ENCODE measurements at regions not wholly inside any gene's neighbourhood (a gene's known extent, or its start where the extent isn't known, plus 50 kb on each side); places are given as distances from the start of the nearest gene placed in this dataset.
"Not testable (repeated sequence)": the region's sequence is repeated elsewhere in the genome, so short reads cannot be mapped to it uniquely, and the experiment has no call there.

DNA sequence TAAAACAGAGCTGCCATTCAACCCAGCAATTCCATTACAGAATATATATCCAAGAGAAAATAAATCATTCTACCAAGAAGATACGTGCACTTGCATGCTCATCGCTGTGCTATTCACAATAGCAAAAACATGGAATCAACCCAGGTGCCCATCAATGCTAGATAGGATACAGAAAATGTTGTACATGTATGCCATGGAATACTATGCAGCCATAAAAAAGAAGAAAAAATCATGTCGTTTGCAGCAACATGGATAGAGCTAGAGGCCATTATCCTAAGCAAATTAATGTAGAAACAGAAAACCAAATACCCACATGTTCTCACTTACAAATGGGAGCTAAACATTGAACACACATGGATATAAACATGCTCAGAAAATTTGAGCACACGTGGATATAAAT is 633.1 kb upstream of the CITED2 start:
- no peak for ATAC-seq
- Histone ChIP-seq H3K4me3 (no peak overlapping the region), H3K4me1 (no peaks in the 10 kb centered on the region), H3K36me3 (no peaks in the 10 kb centered on the region), H3K27ac (no peak overlapping the region), H3K9me3 (no peaks in the 10 kb centered on the region), H3K27me3 (no peaks in the 10 kb centered on the region)
- TF ChIP-seq, protein P1, sequence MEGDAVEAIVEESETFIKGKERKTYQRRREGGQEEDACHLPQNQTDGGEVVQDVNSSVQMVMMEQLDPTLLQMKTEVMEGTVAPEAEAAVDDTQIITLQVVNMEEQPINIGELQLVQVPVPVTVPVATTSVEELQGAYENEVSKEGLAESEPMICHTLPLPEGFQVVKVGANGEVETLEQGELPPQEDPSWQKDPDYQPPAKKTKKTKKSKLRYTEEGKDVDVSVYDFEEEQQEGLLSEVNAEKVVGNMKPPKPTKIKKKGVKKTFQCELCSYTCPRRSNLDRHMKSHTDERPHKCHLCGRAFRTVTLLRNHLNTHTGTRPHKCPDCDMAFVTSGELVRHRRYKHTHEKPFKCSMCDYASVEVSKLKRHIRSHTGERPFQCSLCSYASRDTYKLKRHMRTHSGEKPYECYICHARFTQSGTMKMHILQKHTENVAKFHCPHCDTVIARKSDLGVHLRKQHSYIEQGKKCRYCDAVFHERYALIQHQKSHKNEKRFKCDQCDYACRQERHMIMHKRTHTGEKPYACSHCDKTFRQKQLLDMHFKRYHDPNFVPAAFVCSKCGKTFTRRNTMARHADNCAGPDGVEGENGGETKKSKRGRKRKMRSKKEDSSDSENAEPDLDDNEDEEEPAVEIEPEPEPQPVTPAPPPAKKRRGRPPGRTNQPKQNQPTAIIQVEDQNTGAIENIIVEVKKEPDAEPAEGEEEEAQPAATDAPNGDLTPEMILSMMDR (IDR thresholded peaks at IDR 0.05): no peak
- no peak for TF ChIP-seq POLR2A (IDR thresholded peaks at IDR 0.05)
- no peak for TF ChIP-seq POLR2AphosphoS5 (IDR thresholded peaks at IDR 0.05)
- no peak for TF ChIP-seq EP300 (IDR thresholded peaks at IDR 0.05)
- 88 to 90% methylated on average over 3 to 4 of the region's 4 CpGs for WGBS, 2 donors (ENCODE audit: low coverage in 1 of 2)

DNA sequence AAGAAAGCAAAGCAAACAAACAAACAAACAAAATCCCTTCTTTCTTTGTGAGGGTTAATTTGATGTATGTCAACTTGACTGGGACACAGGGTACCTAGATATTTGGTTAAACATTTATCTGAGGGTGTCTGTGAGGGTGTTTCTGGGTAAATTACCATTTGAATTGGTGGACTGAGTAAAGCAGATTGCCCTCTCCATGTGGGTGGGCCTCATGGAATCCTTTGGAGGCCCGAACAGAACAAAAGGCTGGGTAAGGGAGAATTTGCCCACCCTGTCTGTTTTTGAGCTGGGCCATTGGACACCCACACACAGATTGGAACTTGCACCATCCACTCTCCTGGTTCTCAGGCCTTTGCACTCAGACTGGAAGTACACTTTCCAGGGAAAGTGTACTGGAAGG is 628.8 kb upstream of the CITED2 start:
- WGBS, 2 donors (ENCODE audit: low coverage in 1 of 2): 63% methylated on average over 1 of the region's 1 CpG; no CpG with 5 or more reads in 1 of the 2 donors
- H3K27me3 ChIP-seq: no peaks in the 10 kb centered on the region
- no peak overlapping the region for H3K4me3 ChIP-seq
- H3K36me3 ChIP-seq: no peaks in the 10 kb centered on the region
- TF ChIP-seq, protein P1 (IDR thresholded peaks at IDR 0.05): no peak
- TF ChIP-seq POLR2AphosphoS5 (IDR thresholded peaks at IDR 0.05) (no peak), EP300 (IDR thresholded peaks at IDR 0.05) (no peak)
- H3K27ac ChIP-seq: no peak overlapping the region
- no peaks in the 10 kb centered on the region for H3K4me1 ChIP-seq
- H3K9me3 ChIP-seq: no peaks in the 10 kb centered on the region
- no peak for ATAC-seq

DNA sequence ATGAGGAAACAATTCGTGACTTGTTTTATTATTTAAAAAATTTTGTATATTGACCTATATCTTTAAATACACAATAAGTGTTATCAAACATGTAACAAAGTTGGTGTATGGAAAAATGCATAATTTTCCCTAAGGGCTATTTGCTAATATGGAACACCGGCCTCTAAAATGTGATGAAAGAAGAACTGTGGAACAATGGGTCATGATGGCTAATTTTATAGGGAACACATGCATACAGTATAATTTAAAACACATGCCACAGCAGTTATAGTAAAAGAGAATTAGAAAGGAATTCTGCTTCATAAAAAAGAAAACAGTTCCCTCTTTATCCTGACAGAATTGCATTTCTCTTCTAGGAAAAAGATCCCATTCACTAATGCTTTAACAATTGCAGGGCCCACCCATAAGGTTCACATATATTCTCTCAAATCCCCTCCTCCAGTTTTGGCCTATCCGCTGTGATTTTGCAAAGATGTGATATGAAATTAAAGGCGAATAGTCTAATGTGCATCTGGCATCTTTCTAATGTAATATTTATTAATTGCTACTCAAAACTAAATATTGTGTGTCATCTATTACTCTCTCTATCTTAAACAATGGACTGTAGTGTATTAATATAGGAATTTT is 628.1 kb upstream of the CITED2 start:
- Histone ChIP-seq H3K4me3 (no peak overlapping the region), H3K36me3 (no peaks in the 10 kb centered on the region), H3K4me1 (no peaks in the 10 kb centered on the region), H3K27ac (no peak overlapping the region), H3K9me3 (no peaks in the 10 kb centered on the region), H3K27me3 (no peaks in the 10 kb centered on the region)
- WGBS, 2 donors (ENCODE audit: low coverage in 1 of 2): 70% methylated on average over 4 of the region's 4 CpGs
- TF ChIP-seq EP300 (IDR thresholded peaks at IDR 0.05): no peak
- TF ChIP-seq, protein P1 (IDR thresholded peaks at IDR 0.05): no peak
- TF ChIP-seq POLR2A (IDR thresholded peaks at IDR 0.05): no peak
- TF ChIP-seq POLR2AphosphoS5 (IDR thresholded peaks at IDR 0.05): no peak
- no peak for ATAC-seq

DNA sequence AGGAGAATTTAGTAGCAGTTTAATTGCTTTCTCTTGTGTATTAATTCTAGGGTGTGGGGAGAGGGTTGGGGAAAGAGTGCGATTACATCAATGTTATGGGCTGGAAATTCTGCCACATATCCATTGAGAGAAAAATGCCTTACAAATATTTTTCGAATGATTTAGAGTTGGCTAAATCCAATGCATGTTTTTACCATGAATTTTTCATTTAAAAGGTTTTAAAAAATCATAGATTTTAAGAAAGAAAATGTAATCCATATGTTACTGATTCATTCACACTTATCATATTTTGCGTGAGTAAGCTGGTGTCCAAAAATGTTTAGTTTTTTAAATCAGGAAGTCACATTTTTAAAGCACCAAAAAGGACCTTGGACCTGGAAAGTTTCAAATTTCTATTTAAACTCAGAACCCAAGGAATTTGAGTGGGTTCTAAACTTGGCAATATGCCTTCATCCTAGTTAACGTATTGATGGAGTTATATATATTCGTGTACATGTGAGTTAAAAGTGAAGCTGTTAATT is 627.4 kb upstream of the CITED2 start:
- TF ChIP-seq EP300 (IDR thresholded peaks at IDR 0.05): no peak
- TF ChIP-seq, protein P1 (IDR thresholded peaks at IDR 0.05): no peak
- 59 to 61% methylated on average over 5 of the region's 5 CpGs for WGBS, 2 donors (ENCODE audit: low coverage in 1 of 2)
- H3K36me3 ChIP-seq: no peaks in the 10 kb centered on the region
- H3K4me1 ChIP-seq: no peaks in the 10 kb centered on the region
- no peak for ATAC-seq
- no peaks in the 10 kb centered on the region for H3K9me3 ChIP-seq
- no peaks in the 10 kb centered on the region for H3K27me3 ChIP-seq
- H3K4me3 ChIP-seq: no peak overlapping the region
- H3K27ac ChIP-seq: no peak overlapping the region

DNA sequence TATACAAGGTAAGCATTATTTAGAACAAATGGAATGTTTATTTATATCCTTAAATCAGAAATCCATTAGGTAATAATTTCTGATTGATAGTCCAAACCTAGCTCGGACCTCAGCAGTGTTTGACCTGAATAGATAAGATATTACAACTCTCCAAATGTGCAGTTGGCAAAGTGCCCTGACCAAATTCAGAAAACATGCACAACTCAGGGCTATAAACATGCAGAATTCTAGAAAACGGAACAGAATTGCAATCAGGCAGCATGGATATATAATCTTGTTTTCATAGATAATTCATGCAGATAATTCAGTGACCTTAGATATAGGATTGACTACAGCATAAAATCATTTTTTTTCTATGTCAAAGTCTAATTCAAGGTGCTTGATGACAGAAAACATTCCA is 626.6 kb upstream of the CITED2 start:
- H3K27ac ChIP-seq: no peak overlapping the region
- H3K4me3 ChIP-seq: no peak overlapping the region
- WGBS, 2 donors (ENCODE audit: low coverage in 1 of 2): 45 to 67% methylated on average over 2 of the region's 2 CpGs
- no peaks in the 10 kb centered on the region for H3K36me3 ChIP-seq
- no peak for ATAC-seq
- no peaks in the 10 kb centered on the region for H3K4me1 ChIP-seq
- no peaks in the 10 kb centered on the region for H3K27me3 ChIP-seq
- TF ChIP-seq, protein P1 (IDR thresholded peaks at IDR 0.05): no peak
- TF ChIP-seq POLR2AphosphoS5 (IDR thresholded peaks at IDR 0.05): no peak
- no peak for TF ChIP-seq POLR2A (IDR thresholded peaks at IDR 0.05)
- TF ChIP-seq EP300 (IDR thresholded peaks at IDR 0.05): no peak
- H3K9me3 ChIP-seq: no peaks in the 10 kb centered on the region

DNA sequence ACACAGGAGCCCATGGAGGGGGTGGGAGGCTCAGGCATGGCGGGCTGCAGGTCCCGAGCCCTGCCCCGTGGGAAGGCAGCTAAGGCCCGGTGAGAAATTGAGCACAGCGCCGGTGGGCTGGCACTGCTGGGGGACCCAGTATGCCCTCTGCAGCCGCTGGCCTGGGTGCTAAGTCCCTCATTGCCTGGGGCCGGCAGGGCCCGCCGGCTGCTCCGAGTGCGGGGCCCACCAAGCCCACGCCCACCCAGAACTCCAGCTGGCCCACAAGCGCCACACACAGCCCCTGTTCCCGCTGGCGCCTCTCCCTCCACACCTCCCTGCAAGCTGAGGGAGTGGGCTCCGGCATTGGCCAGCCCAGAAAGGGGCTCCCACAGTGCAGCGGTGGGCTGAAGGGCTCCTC is 625.2 kb upstream of the CITED2 start:
- WGBS, 2 donors (ENCODE audit: low coverage in 1 of 2): no CpG with 5 or more reads among the region's 18 CpGs
- not testable (repeated sequence) for H3K27me3 ChIP-seq, H3K4me1 ChIP-seq, H3K36me3 ChIP-seq, ATAC-seq, H3K9me3 ChIP-seq, H3K4me3 ChIP-seq, H3K27ac ChIP-seq

DNA sequence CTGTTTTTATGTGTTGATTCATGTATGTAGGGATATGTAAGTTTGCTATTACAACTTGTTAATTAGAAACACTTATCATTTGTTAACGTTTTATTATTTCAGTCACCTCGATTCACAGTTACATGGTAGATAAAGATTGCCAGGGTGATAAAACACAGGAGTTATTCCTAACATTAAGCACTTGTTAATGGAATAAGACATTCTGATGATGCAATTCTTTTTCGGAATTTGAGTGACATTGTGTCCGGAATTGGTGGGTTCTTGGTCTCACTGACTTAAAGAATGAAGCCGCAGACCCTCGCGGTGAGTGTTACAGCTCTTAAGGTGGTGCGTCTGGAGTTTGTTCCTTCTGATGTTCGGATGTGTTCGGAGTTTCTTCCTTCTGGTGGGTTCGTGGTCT is 624.0 kb upstream of the CITED2 start:
- not testable (repeated sequence) for H3K4me1 ChIP-seq, H3K36me3 ChIP-seq, ATAC-seq, H3K9me3 ChIP-seq, H3K27me3 ChIP-seq, H3K27ac ChIP-seq, H3K4me3 ChIP-seq
- 84 to 97% methylated on average over 7 to 11 of the region's 11 CpGs for WGBS, 2 donors (ENCODE audit: low coverage in 1 of 2)
